NOMO-1 treated with DMSO at 0.1 percent for 48 hours (cell line): ENCODE measurements at regions not wholly inside any gene's neighbourhood (a gene's known extent, or its start where the extent isn't known, plus 50 kb on each side); places are given as distances from the start of the nearest gene placed in this dataset.
A peak's percentile ranks its signal among the peaks of the same experiment; 100 is the strongest.
"Not testable (repeated sequence)": the region's sequence is repeated elsewhere in the genome, so short reads cannot be mapped to it uniquely, and the experiment has no call there.

Source experiments
- DNase-seq: peaks from one replicate; lab custom pipeline; 2025; ENCODE audit not compliant: unreplicated experiment; lab: John Stamatoyannopoulos, UW

DNA sequence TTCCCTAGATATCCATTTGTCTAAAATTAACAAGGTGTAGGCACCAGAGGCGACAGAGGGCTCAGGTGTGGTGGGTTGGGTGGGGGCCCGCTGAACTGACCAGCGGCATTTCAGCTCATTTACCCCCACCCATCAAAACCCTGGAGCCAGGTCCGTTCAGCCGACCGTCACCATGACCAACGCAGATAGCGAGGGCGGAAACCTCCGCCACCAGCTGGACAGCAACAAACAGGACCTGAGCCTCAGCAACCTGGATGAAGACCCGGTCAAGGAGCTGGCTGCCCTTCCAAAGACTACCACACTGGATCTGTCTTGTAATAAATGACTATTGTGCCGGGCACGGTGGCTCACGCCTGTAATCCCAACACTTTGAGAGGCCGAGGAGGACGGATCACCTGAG is 120.8 kb upstream of the LGSN start:
- DNase-seq: no peak

DNA sequence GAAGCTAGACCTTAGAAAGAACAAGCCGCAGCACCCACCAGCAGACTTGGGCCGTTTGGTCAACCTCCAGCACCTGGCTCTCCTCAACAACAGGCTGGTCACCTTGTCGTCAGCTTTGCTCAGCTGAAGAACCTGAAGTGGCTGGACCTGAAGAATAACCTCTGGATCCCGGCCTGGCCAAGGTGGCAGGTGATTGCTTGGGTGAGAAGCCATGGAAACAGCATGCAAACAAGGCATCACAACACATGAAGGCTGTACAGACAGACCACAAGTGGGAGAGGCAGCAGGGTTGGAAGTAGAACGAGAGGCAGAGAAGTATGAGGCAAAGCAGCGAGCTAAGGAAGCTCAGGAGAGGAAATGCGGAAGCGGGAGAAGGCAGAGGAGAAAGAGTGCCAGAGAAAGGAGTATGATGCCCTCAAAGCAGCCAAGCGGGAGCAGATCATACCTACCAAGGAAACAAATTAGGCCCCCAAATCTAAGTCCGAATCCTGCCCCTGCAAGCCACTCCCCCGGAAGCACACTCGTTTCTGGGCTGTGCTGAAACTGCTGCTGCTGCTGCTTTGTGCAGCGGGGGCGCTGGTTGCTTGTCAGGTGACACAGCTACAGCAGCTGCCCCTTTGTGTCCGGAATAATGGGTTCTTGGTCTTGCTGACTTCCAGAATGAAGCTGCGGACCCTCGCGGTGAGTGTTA is 121.6 kb upstream of the LGSN start:
- DNase-seq: no peak

DNA sequence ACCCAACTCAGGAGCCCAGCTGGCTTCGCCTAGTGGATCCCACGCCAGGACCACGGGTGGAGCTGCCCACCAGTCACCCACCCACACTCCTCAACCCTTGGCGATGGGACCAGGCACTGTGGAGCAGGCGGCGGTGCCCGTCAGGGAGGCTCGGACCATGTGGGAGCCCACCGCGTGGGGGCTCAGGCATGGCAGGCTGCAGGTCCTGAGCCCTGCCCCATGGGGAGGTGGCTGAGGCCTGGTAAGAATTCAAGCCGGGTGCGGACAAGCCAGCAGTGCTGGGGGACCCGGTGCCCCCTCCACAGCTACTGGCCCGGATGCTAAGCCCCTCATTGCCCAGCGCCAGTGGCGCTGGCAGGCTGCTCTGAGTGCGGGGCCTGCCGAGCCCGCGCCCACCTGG is 123.1 kb upstream of the LGSN start:
- DNase-seq: no peak

DNA sequence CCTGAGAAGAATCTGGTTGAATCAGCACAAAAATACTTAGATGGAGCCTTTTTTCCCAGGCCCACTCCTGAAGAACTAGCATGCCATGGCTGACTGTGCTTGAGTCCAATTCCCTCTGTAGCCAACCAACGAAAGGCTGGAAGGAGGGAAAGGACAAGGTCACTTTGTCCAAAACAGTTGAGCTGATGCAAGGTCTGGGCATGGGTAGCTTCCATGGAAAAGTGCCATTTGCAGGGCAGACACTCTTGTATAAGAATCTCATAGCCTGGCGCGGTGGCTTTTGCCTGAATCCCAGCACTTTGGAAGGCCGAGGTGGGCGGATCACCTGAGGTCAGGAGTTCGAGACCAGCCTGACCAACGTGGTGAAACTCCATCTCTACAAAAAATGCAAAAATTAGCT is 125.0 kb upstream of the LGSN start:
- no peak for DNase-seq

DNA sequence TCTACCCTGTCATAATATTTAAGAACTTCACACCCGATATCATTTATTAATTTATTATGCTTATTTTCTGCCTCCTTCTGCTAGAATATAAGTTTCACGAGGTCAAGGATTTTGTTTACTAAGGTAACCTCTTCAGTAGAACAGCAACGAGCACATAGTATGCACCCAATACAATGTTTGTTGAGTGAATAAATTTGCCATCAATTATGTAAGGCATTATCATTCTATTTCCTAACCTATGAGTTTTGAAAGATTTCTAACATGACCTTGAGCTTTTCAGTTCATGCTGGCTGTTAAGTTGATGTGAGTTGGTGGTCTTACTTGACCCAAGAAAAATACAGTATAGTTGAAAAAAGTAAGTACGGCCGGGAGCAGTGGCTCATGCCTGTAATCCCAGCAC is 125.9 kb upstream of the LOC128125822 start:
- DNase-seq: no peak

DNA sequence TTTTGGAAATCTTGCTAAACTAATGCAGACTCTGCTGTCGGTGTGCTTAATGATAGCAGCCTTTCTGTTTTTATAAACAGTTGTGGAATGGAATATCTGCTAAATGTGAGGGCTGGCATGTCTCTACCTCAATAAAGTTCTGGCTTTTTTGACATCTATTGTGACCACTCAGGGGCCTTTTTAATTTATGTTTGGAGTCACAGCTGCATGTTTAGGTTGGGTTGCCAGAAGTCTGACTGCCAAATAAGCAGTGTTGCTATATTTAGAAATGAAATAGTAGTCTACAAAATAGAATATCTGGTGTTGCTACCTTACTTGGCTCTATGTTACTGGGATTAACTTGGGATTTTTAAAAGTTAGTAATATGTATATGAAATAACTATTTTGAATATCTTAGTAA is 125.1 kb upstream of the LOC128125822 start:
- DNase-seq: no peak

DNA sequence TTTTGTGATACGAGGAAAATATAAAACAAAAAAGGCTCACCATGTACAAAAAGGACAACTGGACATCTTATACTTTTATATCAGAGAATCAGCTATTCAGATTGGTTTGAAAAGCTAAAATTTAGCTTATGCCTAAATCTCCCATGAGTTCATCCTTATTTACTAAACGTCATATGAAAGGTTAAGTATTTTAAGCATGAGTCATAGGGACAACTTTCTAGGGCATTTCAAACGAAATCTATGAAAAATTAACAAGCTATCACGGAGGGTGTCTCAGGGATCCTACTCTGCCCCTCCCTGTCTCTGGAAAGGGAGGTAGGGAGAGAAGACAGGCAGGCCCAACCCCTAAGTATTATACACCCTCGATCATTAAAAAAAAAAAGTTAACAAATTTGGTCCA is 124.1 kb upstream of the LOC128125822 start:
- no peak for DNase-seq

DNA sequence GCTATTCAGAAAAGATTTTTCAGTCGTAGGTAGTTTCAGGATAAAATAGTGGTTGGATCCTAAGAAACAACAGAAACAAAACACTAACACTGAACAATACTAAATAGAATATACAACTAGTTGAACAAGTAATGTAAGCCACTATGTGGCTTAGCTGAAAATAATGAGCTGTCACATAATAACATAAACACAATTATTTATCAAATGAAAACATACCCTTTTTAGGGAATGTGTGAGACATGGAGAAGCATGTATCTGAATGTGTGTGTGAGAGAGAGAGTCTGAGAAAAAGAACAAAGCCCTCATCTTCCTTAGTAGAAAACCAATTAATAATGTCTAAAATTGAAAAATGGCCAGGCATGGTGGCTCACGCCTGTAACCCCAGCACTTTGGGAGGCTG is 122.6 kb upstream of the LOC128125822 start:
- no peak for DNase-seq

DNA sequence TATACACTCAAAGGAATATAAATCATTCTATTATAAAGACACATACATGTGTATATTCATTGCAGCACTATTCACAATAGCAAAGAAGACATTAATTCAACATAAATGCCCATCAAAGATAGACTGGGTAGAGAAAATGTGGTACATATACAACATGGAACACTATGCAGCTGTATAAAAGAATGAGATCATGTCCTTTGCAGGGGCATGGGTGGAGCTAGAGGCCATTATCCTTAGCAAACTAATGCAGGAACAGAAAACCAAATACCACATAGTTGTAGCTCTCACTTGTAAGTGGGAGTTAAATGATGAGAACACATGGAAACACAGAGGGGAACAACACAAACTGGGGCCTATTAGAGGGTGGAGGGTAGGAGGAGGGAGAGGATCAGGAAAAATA is 121.0 kb upstream of the LOC128125822 start:
- DNase-seq: no peak

DNA sequence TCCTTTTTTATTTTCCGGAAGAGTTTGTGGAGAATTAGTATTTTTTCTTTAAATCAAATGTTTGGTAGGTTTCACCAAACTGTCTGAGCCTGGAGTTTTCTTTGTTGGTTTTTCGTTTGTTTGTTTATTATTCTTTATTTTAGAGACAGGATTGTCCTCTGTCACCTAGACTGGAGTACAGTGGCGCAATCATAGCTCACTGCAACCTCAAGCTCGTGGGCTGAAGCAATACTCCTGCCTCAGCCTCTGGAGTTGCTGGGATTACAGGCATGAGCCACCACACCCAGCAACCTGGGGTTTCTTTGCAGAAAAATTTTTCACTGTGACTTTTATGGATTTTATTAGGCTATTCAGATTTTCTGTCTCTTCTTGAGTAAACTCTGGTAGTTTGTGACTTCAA is 120.2 kb upstream of the LOC128125822 start:
- peak; percentile 4 for DNase-seq

DNA sequence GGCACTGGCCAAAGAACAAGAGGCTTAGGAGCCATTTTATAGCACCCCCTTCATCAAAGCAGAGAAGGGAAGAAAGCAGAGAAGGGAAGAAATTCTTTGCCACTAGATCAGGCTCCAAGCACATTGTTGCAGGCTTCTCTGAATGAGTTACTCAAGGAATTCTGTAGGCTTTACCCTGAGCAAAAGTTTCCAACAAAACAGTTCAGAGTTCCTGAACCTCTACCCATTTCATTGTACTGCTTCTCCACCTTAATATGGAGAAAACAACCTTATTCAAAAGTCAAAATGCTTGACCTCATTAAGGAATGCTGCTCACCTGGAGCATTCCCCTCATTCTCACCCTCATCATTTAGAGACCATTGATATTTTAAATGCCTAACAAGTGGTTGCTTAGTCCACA is 115.5 kb upstream of the LOC128125822 start:
- no peak for DNase-seq

DNA sequence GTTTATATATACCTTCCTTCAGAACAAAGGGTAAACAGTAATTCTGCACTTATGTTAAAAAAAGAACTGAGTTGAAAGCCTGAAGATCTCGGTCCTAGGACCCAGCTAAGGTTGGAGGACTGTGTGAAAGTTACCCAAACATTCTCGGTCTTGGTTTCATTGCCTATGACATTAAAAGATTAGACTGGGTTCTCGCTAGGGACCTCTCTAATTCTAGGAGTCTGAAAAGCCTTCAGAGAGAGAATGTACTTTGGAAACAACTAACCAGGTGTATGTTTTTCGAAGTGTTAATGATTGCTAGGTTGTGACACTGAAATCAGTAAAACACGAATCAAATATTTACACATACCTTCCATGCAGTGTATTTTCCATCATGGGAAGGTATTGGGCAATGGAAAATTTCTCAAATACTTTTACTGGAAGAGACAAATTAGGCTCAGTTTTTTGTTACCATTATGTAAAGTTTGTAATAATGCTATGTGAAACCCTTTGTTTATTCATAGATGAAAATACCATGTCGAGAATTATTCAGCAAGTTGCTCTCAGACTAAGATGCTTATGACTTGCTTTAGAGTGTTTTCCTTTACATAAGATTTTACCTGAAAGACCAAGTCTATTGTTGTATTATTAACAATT is 113.7 kb upstream of the LOC128125822 start:
- no peak for DNase-seq

DNA sequence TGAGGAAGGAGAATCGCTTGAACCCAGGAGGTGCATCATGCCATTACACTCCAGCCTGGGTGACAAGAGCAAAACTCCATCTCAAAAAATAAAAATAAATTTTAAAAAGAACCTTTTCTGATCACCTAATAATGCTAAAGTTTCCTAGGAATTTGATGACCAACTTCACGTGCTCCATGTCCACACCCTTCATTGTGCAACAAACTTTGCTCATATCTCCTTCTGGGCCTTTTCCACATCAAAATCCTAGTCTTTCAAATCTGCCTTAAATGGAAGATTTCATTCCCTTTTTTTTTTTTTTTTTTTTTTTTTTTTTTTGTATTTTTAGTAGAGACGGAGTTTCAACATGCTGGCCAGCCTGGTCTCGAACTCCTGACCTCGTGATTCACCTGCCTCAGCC is 112.5 kb upstream of the LOC128125822 start:
- DNase-seq: no peak

DNA sequence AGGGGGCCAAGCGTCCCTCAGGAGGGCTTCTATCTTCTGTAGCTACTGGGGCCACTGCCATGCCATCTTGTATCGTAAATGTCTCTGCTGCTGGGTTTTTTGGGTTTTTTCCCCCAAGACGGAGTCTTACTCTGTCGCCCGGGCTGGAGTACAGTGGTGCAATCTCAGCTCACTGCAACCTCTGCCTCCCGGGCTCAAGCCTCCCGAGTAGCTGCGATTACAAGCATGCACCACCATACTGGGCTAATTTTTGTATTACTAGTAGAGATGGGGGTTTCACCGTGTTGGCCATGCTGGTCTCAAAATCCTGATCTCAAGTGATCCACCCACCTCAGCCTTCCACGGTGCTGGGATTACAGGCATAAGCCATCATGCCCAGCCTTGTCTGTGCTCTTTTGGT is 111.3 kb upstream of the LOC128125822 start:
- DNase-seq: no peak

DNA sequence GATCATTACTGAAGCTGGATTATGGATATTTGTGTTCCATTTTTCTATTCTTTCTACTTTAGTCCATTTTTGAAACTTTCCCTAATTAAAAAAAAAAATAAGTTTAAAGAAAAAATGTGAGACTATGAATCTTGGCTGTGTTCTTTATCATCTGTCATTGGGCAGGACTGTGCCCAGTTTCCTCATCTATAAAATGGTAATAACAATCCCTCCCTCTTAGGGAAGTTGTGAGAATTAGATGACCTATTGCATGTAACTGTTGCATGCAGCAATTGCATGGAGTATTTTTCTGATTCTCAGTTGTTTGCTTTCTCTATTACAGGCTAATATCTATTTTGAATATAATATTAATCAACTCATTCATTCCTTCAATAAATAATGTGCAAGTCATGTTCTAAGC is 108.2 kb upstream of the LOC128125822 start:
- no peak for DNase-seq

DNA sequence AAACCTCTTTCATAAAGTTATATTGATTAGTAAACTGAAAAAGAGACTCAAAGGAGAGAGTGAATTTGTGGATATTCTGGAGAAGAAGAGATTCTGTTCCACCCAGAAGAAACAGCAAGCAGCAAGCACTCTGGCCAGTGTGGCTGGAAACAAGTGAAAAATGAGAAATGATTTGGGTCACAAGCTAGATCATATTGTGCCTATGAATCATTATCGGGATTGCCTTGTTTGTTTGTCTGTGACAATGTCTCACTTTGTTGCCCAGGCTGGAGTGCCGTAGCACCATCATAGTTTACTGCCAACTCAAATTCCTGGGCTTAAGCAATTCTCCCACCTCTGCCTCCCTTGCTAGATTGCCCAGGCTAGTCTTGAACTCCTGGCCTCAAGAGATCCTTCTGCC is 106.5 kb upstream of the LOC128125822 start:
- no peak for DNase-seq

DNA sequence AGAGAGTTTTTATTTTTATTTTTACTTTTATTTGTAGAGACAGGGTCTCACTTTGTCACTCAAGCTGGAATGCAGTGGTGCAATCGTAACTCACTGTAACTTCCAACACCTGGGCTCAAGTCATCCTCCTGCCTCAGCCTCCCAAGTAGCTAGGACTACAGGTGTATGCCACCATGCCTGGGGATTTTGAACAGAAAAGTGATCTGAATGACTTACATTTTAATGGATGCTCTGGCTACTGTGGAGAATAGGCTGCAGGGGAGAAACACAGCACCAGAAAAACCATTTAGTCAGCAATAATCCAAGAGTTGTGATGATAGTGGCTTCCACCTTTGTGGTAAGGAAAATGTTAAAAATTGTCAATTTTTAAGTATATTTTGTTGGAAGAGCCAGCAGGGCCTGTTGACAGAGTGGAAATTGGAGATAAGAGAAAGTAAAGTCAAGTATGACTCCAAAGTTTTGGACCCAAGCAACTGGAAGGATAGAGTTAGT is 106.0 kb upstream of the LOC128125822 start:
- DNase-seq: no peak

DNA sequence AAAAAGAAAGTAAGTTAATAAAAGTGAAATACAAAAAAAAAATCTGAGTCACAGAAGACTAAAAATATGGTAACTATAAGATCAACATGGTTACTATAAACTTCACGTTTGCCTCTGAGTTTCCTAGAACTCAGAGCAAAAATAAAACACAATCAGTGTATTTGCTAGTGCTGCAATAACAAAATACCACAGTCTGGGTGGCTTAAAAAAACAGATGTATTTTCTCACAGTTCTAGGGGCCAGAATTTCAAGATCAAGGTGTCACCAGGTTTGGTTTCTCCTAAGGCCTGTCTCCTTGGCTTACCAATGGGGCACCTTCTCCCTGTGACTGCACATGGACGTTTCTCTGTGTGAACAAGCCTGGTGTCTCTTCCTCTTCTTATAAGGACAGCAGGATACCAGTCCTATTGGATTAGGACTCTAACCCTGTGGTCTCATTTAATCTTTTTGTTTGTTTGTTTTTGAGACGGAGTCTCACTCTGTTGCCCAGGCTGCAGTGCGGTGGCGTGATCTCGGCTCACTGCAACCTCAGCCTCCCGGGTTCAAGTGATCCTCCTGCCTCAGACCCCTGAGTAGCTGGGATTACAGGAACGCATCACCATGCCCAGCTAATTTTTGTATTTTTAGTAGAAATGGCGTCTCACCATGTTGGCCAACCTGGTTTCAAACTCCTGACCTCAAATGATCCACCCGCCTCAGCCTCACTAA is 104.9 kb upstream of the LOC128125822 start:
- no peak for DNase-seq

DNA sequence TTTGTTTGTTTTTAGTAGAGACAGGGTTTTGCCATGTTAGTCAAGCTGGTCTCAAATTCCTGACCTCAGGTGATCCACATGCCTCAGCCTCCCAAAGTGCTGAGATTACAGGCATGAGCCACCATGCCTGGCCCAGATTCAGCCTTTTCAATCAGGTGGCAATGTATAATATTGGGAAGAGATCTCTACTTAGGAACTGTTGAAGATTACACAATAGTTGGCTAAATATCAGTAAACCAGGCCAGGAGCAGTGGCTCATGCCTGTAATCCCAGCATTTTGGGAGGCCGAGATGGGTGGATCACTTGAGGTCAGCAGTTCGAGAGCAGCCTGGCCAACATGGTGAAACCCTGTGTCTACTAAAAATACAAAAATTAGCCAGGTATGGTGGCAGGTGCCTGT is 101.1 kb upstream of the LOC128125822 start:
- not testable (repeated sequence) for DNase-seq

DNA sequence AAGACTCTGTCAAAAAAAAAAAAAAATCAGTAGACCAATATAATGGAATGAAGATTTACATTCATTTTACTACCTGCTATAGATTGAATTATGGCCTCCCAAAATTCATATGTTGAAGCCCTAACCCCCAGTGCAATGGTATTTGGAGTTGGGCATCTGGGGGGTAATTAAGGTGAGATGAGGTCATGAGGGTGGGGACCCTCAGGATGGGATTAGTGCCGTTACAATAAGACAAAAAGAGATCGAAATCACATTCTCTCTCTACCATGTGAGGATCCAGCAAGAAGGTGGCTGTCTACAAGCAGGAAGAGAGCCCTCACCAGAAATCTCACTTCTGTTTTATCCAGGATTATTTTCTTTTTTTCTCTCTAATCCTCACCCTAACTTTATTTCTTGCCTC is 100.6 kb upstream of the LOC128125822 start:
- no peak for DNase-seq

DNA sequence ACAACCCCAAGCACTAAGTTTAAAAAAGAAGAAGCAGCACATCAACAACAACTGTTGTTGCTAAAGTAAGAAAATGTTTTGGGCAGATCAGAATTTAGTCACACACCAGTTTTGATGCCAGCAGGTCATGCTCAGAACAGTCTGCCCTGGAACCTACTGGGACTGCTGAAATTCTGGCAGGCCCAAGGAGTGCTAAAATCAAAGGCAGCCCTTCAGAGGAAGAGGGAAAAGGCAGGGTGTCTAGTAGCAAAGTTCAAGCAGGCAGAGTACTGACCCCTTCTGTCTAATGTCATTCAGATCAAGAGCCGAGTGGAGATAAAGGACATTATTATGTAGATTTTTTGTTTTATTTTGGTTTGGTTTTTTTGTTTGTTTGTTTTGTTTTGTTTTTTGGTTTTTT is 96.6 kb upstream of the LOC128125822 start:
- DNase-seq: no peak

DNA sequence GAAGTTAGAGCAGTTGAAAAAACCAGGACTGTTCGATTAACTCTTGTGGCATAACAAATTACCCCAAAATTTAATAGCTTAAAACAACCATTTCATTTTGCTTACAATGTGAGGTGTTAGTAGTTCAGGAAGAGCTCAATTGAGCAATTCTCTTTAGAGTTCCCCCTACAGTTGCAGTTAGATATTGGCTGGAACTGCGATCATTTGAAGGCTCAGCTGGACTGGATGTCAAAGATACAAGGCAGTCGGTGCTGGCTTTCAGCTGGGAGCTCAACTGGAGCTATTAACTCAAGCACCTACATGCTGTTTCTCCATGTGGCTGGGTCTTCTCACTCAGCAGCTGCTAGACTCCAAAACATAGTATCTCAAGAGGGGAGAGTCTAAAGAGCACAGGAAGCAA is 96.0 kb upstream of the LOC128125822 start:
- peak; percentile 28 for DNase-seq
